IgD-negative memory B cell (primary cell): ENCODE measurements at regions not wholly inside any gene's neighbourhood (a gene's known extent, or its start where the extent isn't known, plus 50 kb on each side); places are given as distances from the start of the nearest gene placed in this dataset.

Experiments
- H3K27ac Mint-ChIP-seq, 3 donors: one replicate each; pipeline ENCODE4 v1.8.0; 2020 to 2022; ENCODE audit warnings: mild to moderate bottlenecking in 3 of 3, mixed read lengths in 3 of 3, moderate library complexity in 1 of 3
- H3K27me3 Mint-ChIP-seq: one replicate; pipeline ENCODE4 v1.8.0; 2021; ENCODE audit warnings: mixed read lengths
- H3K36me3 Mint-ChIP-seq: one replicate; pipeline ENCODE4 v1.8.0; 2020; ENCODE audit warnings: mild to moderate bottlenecking, mixed read lengths
- H3K4me1 Mint-ChIP-seq, 3 donors: one replicate each; pipeline ENCODE4 v1.8.0; 2020 to 2022; ENCODE audit warnings: mixed read lengths in 3 of 3, mild to moderate bottlenecking in 1 of 3
- H3K4me3 Mint-ChIP-seq, 4 donors: one replicate each; pipeline ENCODE4 v1.8.0; 2020 to 2022; ENCODE audit warnings: mild to moderate bottlenecking in 4 of 4, mixed read lengths in 4 of 4, moderate library complexity in 3 of 4
- H3K9me3 Mint-ChIP-seq, 3 donors: one replicate each; pipeline ENCODE4 v1.8.0; 2020 to 2021; ENCODE audit warnings: mixed read lengths in 3 of 3, mild to moderate bottlenecking in 1 of 3

- Mint-ChIP-seq H3K27me3 (peaks cover 1% of the 10 kb centered on the region), H3K4me1 (no peaks in the 10 kb centered on the region), H3K36me3 (no peaks in the 10 kb centered on the region), H3K4me3 (no peak overlapping the region), H3K9me3 (no peaks in the 10 kb centered on the region), H3K27ac (no peak overlapping the region)
These were observed 218.8 kb downstream of the IPMK start for GRCh38 chr10:58048936-58049335.

- Mint-ChIP-seq H3K4me3 (no peak overlapping the region), H3K36me3 (peaks cover 2% of the 10 kb centered on the region), H3K9me3 (peaks cover 0 to 10% (median 6%) of the 10 kb centered on the region in 3 donors), H3K27me3 (no peaks in the 10 kb centered on the region), H3K4me1 (no peaks in the 10 kb centered on the region), H3K27ac (no peak overlapping the region)
These were observed 223.6 kb downstream of the IPMK start for GRCh38 chr10:58044072-58044471.

GRCh38 chr10:58041901-58042300 is 225.8 kb downstream of the IPMK start:
- no peak overlapping the region for H3K27ac Mint-ChIP-seq

GRCh38 chr10:58030208-58030607 is 237.5 kb downstream of the IPMK start:
- Mint-ChIP-seq H3K27ac (no peak overlapping the region), H3K4me1 (no peaks in the 10 kb centered on the region), H3K9me3 (peaks cover 0 to 2% (median 0%) of the 10 kb centered on the region in 3 donors), H3K4me3 (no peak overlapping the region), H3K27me3 (no peaks in the 10 kb centered on the region), H3K36me3 (no peaks in the 10 kb centered on the region)

More at GRCh38 chr10:58041901-58042300, 225.8 kb downstream of the IPMK start:
- Mint-ChIP-seq H3K4me1 (no peaks in the 10 kb centered on the region), H3K9me3 (peaks cover 0 to 10% (median 6%) of the 10 kb centered on the region in 3 donors), H3K36me3 (peaks cover 2% of the 10 kb centered on the region), H3K27me3 (no peaks in the 10 kb centered on the region), H3K4me3 (no peak overlapping the region)

- no peaks in the 10 kb centered on the region for H3K27me3 Mint-ChIP-seq
- no peaks in the 10 kb centered on the region for H3K4me1 Mint-ChIP-seq
- H3K36me3 Mint-ChIP-seq, result no peaks in the 10 kb centered on the region
- no peak overlapping the region for H3K4me3 Mint-ChIP-seq
- no peaks in the 10 kb centered on the region for H3K9me3 Mint-ChIP-seq
- H3K27ac Mint-ChIP-seq, result no peak overlapping the region
These were observed 238.9 kb downstream of the IPMK start for GRCh38 chr10:58028597-58029366.

- no peaks in the 10 kb centered on the region for H3K36me3 Mint-ChIP-seq
- H3K9me3 Mint-ChIP-seq, result no peaks in the 10 kb centered on the region
- no peak overlapping the region for H3K4me3 Mint-ChIP-seq
- no peaks in the 10 kb centered on the region for H3K4me1 Mint-ChIP-seq
- H3K27me3 Mint-ChIP-seq, result no peaks in the 10 kb centered on the region
- no peak overlapping the region for H3K27ac Mint-ChIP-seq
These were observed 240.3 kb downstream of the IPMK start for GRCh38 chr10:58027426-58027825.

- Mint-ChIP-seq H3K4me3 (no peak overlapping the region), H3K9me3 (no peaks in the 10 kb centered on the region), H3K27me3 (no peaks in the 10 kb centered on the region), H3K27ac (no peak overlapping the region), H3K36me3 (no peaks in the 10 kb centered on the region), H3K4me1 (no peaks in the 10 kb centered on the region)
These were observed 241.7 kb downstream of the IPMK start for GRCh38 chr10:58026036-58026435.

- Mint-ChIP-seq H3K27ac (no peak overlapping the region), H3K4me1 (no peaks in the 10 kb centered on the region)
These were observed 244.2 kb downstream of the IPMK start for GRCh38 chr10:58023341-58024073.

GRCh38 chr10:58019863-58020537 is 247.7 kb downstream of the IPMK start:
- H3K27me3 Mint-ChIP-seq, result no peaks in the 10 kb centered on the region
- H3K4me3 Mint-ChIP-seq, result no peak overlapping the region
- H3K36me3 Mint-ChIP-seq, result no peaks in the 10 kb centered on the region
- H3K4me1 Mint-ChIP-seq, result no peaks in the 10 kb centered on the region
- no peak overlapping the region for H3K27ac Mint-ChIP-seq
- H3K9me3 Mint-ChIP-seq, result peaks cover 0 to 2% (median 0%) of the 10 kb centered on the region in 3 donors

More at GRCh38 chr10:58023341-58024073, 244.2 kb downstream of the IPMK start:
- Mint-ChIP-seq H3K36me3 (no peaks in the 10 kb centered on the region), H3K27me3 (no peaks in the 10 kb centered on the region), H3K4me3 (no peak overlapping the region), H3K9me3 (peaks cover 0 to 2% (median 0%) of the 10 kb centered on the region in 3 donors)

- H3K4me1 Mint-ChIP-seq, result no peaks in the 10 kb centered on the region
- no peaks in the 10 kb centered on the region for H3K27me3 Mint-ChIP-seq
- H3K9me3 Mint-ChIP-seq, result peaks cover 0 to 2% (median 0%) of the 10 kb centered on the region in 3 donors
- no peaks in the 10 kb centered on the region for H3K36me3 Mint-ChIP-seq
- no peak overlapping the region for H3K27ac Mint-ChIP-seq
- no peak overlapping the region for H3K4me3 Mint-ChIP-seq
These were observed 249.9 kb downstream of the IPMK start for GRCh38 chr10:58017719-58018367.

- Mint-ChIP-seq H3K4me3 (no peak overlapping the region), H3K9me3 (peaks cover 0 to 2% (median 0%) of the 10 kb centered on the region in 3 donors), H3K27ac (no peak overlapping the region), H3K4me1 (no peaks in the 10 kb centered on the region), H3K36me3 (no peaks in the 10 kb centered on the region), H3K27me3 (no peaks in the 10 kb centered on the region)
These were observed 251.1 kb downstream of the IPMK start for GRCh38 chr10:58016614-58017013.

GRCh38 chr10:58014436-58014835 is 253.3 kb downstream of the IPMK start:
- no peak overlapping the region for H3K4me3 Mint-ChIP-seq
- no peaks in the 10 kb centered on the region for H3K27me3 Mint-ChIP-seq
- no peaks in the 10 kb centered on the region for H3K36me3 Mint-ChIP-seq
- H3K9me3 Mint-ChIP-seq, result no peaks in the 10 kb centered on the region
- H3K27ac Mint-ChIP-seq, result no peak overlapping the region
- H3K4me1 Mint-ChIP-seq, result no peaks in the 10 kb centered on the region

- H3K27me3 Mint-ChIP-seq, result no peaks in the 10 kb centered on the region
- H3K27ac Mint-ChIP-seq, result no peak overlapping the region
- H3K4me3 Mint-ChIP-seq, result no peak overlapping the region
- no peaks in the 10 kb centered on the region for H3K4me1 Mint-ChIP-seq
- no peaks in the 10 kb centered on the region for H3K9me3 Mint-ChIP-seq
- no peaks in the 10 kb centered on the region for H3K36me3 Mint-ChIP-seq
These were observed 254.3 kb downstream of the IPMK start for GRCh38 chr10:58013406-58013805.

GRCh38 chr10:58010073-58010702 is 257.5 kb downstream of the IPMK start:
- Mint-ChIP-seq H3K27me3 (no peaks in the 10 kb centered on the region), H3K27ac (no peak overlapping the region), H3K4me1 (no peaks in the 10 kb centered on the region), H3K36me3 (no peaks in the 10 kb centered on the region), H3K4me3 (no peak overlapping the region), H3K9me3 (peaks cover 0 to 2% (median 0%) of the 10 kb centered on the region in 3 donors)
